ENCODE measurements at regions not wholly inside any gene's neighbourhood (a gene's known extent, or its start where the extent isn't known, plus 50 kb on each side); places are given as distances from the start of the nearest gene placed in this dataset.

- Mint-ChIP-seq H3K4me1 (no peaks in the 10 kb centered on the region), H3K36me3 (no peaks in the 10 kb centered on the region), H3K27ac (no peak overlapping the region), H3K9me3 (no peaks in the 10 kb centered on the region), H3K4me3 (no peak overlapping the region), H3K27me3 (ENCODE audit: insufficient read depth, low read depth) (no peaks in the 10 kb centered on the region)
- no peaks in the 10 kb centered on the region for H3K36me3 ChIP-seq
- no peaks in the 10 kb centered on the region for H3K9me3 ChIP-seq (ENCODE audit: low read depth)
- H3F3A ChIP-seq (ENCODE audit: low read depth): no peaks in the 10 kb centered on the region
- no peak overlapping the region for H3K4me3 ChIP-seq
- no peak overlapping the region for H3K4me2 ChIP-seq
- no peaks in the 10 kb centered on the region for H4K20me1 ChIP-seq (ENCODE audit: low read depth)
- no peak overlapping the region for H3K9ac ChIP-seq
- no peaks in the 10 kb centered on the region for H3K4me1 ChIP-seq
- no peak overlapping the region for H3K27ac ChIP-seq
- H2AFZ ChIP-seq (replicated peaks): no peak overlapping the region
- DNase-seq (ENCODE audit: low spot score): no peak
- no peaks in the 10 kb centered on the region for H3K27me3 ChIP-seq
- no peaks in the 10 kb centered on the region for H3K79me2 ChIP-seq (ENCODE audit: low read depth)
- TF ChIP-seq, protein P1, sequence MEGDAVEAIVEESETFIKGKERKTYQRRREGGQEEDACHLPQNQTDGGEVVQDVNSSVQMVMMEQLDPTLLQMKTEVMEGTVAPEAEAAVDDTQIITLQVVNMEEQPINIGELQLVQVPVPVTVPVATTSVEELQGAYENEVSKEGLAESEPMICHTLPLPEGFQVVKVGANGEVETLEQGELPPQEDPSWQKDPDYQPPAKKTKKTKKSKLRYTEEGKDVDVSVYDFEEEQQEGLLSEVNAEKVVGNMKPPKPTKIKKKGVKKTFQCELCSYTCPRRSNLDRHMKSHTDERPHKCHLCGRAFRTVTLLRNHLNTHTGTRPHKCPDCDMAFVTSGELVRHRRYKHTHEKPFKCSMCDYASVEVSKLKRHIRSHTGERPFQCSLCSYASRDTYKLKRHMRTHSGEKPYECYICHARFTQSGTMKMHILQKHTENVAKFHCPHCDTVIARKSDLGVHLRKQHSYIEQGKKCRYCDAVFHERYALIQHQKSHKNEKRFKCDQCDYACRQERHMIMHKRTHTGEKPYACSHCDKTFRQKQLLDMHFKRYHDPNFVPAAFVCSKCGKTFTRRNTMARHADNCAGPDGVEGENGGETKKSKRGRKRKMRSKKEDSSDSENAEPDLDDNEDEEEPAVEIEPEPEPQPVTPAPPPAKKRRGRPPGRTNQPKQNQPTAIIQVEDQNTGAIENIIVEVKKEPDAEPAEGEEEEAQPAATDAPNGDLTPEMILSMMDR (IDR thresholded peaks at IDR 0.05): no peak
- TF ChIP-seq EZH2 (IDR thresholded peaks at IDR 0.05) (no peak), EZH2phosphoT487 (IDR thresholded peaks at IDR 0.05) (no peak)
These were observed 83.6 kb upstream of the CAMK2D start for GRCh38 chr4:113845138-113845537.

- H3K36me3 ChIP-seq: no peaks in the 10 kb centered on the region
- Mint-ChIP-seq H3K27me3 (ENCODE audit: insufficient read depth, low read depth) (no peaks in the 10 kb centered on the region), H3K4me3 (no peak overlapping the region), H3K9me3 (no peaks in the 10 kb centered on the region), H3K4me1 (no peaks in the 10 kb centered on the region), H3K36me3 (no peaks in the 10 kb centered on the region), H3K27ac (no peak overlapping the region)
- H3K27ac ChIP-seq: no peak overlapping the region
- no peaks in the 10 kb centered on the region for H3K79me2 ChIP-seq (ENCODE audit: low read depth)
- DNase-seq (ENCODE audit: low spot score): no peak
- TF ChIP-seq, protein P1 (IDR thresholded peaks at IDR 0.05): no peak
- TF ChIP-seq EZH2 (IDR thresholded peaks at IDR 0.05) (no peak), EZH2phosphoT487 (IDR thresholded peaks at IDR 0.05) (no peak)
- H3K27me3 ChIP-seq: no peaks in the 10 kb centered on the region
- H3K4me1 ChIP-seq: no peaks in the 10 kb centered on the region
- H3K9me3 ChIP-seq (ENCODE audit: low read depth): no peaks in the 10 kb centered on the region
- H4K20me1 ChIP-seq (ENCODE audit: low read depth): no peaks in the 10 kb centered on the region
- H2AFZ ChIP-seq (replicated peaks): no peak overlapping the region
- H3K4me2 ChIP-seq: no peak overlapping the region
- no peak overlapping the region for H3K4me3 ChIP-seq
- H3F3A ChIP-seq (ENCODE audit: low read depth): no peaks in the 10 kb centered on the region
- no peak overlapping the region for H3K9ac ChIP-seq
These were observed 82.8 kb upstream of the CAMK2D start for GRCh38 chr4:113844369-113844768.

GRCh38 chr4:113840861-113841260, 79.3 kb upstream of the CAMK2D start:
- Histone ChIP-seq H3K4me1 (no peaks in the 10 kb centered on the region), H3K27ac (no peak overlapping the region), H3K79me2 (ENCODE audit: low read depth) (no peaks in the 10 kb centered on the region), H4K20me1 (ENCODE audit: low read depth) (no peaks in the 10 kb centered on the region), H3K9me3 (ENCODE audit: low read depth) (no peaks in the 10 kb centered on the region), H2AFZ (replicated peaks) (no peak overlapping the region), H3K4me2 (no peak overlapping the region), H3K36me3 (no peaks in the 10 kb centered on the region), H3K27me3 (no peaks in the 10 kb centered on the region), H3K9ac (no peak overlapping the region), H3K4me3 (no peak overlapping the region), H3F3A (ENCODE audit: low read depth) (no peaks in the 10 kb centered on the region)
- H3K36me3 Mint-ChIP-seq: no peaks in the 10 kb centered on the region
- H3K4me3 Mint-ChIP-seq: no peak overlapping the region
- H3K9me3 Mint-ChIP-seq: no peaks in the 10 kb centered on the region
- no peak for DNase-seq (ENCODE audit: low spot score)
- no peak overlapping the region for H3K27ac Mint-ChIP-seq
- TF ChIP-seq EZH2 (IDR thresholded peaks at IDR 0.05) (no peak), EZH2phosphoT487 (IDR thresholded peaks at IDR 0.05) (no peak)
- TF ChIP-seq, protein P1 (IDR thresholded peaks at IDR 0.05): no peak
- no peaks in the 10 kb centered on the region for H3K4me1 Mint-ChIP-seq
- H3K27me3 Mint-ChIP-seq (ENCODE audit: insufficient read depth, low read depth): no peaks in the 10 kb centered on the region

Measured in neural progenitor cell (in vitro differentiated cells).